HG03460 (cell line): ENCODE measurements at regions not wholly inside any gene's neighbourhood (a gene's known extent, or its start where the extent isn't known, plus 50 kb on each side); places are given as distances from the start of the nearest gene placed in this dataset.
"Not testable (repeated sequence)": the region's sequence is repeated elsewhere in the genome, so short reads cannot be mapped to it uniquely, and the experiment has no call there.

ENCODE experiments used
- ATAC-seq: cut with Tn5 transposase; IDR thresholded peaks from one replicate; pipeline ENCODE4 v1.9.1; 2021; ENCODE audit not compliant: unreplicated experiment

DNA sequence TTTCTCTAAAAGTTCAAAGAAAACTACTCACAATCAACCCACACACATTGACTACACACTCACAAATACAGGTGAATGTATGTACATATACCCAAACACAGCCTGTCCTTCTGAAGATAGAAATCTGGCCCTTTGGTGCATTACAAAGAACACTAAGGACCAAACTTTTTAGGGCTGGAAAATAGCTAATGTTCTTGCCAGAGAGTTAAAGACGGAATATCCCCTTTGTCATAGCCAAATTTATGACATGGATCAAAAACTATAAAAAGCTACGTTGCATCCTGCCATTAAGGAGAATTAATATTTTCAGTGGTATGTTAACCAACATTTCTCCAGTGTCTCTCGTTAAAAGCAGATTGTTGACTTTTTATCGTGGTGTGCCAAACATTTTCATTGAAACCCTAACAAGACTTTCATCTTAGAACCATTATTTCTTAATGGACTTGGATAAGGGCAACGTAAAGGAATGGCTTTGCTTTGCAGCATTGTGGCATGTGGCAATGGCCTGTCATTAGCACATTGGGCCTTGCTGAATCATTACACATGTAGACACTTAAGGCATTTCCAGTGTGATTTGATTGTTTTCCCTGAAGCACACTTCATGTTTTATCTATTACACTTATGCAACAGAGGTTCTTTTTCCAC lies 150.9 kb upstream of the MEOX2 start:
- ATAC-seq, result no peak

DNA sequence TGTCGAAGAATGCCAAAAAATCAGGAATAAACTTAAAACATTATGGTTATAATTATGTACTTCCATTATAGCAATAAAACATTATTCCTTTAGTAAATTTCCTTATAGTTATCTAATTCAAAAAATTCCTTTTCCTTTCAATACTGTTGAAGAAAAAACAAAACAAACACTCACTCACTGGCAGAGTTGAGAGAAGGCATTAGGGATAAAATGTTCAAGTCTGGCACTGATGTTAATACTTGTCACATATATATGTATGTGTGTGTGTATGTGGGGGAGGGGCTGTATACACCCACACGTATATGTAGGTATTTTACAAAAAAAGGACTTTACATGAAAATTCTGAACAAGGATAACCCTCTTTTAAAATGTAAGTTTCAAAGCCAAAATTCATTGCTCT lies 150.2 kb upstream of the MEOX2 start:
- no peak for ATAC-seq

DNA sequence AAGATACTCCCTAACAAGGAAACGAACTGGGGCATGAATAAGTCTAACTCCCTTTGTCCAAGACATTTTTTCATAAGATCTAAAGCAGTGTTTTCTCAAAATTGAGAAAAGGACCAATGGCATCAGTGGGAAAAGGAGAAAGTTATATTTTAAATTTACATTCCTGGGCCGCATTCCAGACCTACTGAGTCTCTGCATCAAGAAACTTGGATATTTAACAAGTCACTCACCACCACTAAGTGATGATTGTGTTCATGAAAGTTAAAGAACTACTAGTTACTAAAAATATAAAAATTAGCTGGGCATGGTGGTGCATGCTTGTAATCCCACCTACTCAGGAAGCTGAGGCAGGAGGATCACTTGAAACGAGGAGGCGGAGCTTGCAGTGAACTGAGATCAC lies 149.6 kb upstream of the MEOX2 start:
- ATAC-seq, result no peak

DNA sequence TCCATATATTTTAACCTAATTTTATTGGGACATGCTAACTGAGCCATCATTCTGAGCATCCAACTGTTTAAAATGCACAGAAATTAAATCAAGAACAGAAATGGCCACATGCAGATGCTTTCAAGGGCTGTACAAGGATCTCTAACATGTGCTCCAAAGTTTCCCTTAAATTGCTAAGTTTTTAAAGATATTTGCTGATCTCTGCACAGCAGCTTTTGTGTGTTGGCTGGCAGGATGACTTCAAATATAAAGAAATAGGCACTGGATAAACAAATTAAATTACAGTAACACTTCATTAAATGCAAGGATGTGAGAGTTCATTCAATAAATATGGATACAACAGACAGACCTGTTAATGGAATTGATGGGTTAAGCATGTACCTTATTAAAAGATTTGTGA lies 148.0 kb upstream of the MEOX2 start:
- ATAC-seq, result no peak

DNA sequence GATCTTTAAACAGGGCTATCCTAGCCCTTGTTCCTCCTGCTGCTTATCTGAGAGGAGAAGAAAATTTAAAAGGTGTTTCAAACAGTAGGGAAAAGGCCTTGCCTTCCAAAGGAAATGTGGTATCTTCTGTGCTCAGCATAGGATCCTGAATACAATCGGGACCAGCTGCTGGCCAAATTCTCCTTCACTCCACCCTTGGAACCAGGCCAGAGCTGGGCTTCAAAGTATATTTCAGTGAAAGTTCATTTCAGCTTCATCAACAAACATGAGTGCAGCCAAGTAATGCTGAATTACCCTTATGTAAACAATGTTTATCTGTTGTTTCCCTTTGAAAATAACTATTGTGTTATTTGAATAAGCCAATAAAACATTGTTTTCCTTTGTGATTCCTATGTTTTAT lies 146.5 kb upstream of the MEOX2 start:
- no peak for ATAC-seq

DNA sequence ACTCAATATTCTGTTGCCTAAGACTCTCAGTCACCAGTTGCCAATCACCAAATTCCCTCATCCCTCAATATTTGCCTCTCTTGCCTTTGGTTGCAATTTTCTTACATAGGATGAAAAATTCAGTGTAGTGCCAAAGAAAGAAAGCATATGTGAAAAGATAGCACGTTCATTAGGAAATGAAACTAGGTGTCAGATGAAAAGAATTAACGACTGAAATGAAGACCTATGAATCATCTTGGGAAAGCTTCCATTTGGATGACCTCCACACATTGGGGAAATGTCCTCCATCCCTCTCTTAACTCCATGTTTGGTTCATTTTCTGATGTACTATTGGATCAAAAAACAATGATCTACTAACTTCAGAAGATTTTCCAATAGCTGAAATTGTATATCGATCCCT lies 145.1 kb upstream of the MEOX2 start:
- no peak for ATAC-seq

DNA sequence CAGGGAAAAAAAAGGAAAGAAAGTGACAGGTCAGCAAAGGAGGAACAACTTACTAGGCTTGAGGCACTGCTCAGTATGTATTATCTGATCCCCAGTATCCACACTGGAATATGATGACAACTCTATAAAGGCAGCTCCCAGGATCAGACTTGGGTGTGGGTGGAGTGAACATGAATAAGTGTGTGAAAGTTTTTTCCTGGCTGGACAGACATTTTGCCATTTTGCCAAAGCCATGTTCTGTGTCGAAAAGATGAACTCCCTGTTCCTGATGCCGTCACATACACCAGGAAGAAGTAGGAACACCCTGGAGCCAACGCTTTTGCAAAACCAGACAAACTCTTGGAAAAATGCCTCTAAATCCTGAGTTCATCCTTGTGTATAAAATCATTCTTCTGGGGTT lies 143.2 kb upstream of the MEOX2 start:
- no peak for ATAC-seq

DNA sequence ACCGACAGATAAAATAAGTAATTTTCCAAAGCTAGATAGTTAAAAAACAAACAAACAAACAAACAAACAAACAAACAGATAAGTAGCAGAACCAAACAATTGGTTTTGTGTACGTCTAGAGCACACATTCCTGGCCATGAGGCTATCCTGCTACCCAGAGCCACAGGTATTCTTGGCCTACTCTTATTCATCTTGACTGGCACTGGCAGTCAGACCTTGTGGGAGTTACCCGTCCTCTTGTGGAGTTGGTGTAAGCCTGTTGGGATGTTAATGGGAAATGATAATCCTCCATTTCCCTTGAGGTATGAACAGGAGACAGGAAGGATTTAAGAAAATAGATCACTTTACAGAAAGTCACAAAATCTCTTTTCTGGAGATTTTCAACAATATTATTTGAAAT lies 142.4 kb upstream of the MEOX2 start:
- no peak for ATAC-seq

DNA sequence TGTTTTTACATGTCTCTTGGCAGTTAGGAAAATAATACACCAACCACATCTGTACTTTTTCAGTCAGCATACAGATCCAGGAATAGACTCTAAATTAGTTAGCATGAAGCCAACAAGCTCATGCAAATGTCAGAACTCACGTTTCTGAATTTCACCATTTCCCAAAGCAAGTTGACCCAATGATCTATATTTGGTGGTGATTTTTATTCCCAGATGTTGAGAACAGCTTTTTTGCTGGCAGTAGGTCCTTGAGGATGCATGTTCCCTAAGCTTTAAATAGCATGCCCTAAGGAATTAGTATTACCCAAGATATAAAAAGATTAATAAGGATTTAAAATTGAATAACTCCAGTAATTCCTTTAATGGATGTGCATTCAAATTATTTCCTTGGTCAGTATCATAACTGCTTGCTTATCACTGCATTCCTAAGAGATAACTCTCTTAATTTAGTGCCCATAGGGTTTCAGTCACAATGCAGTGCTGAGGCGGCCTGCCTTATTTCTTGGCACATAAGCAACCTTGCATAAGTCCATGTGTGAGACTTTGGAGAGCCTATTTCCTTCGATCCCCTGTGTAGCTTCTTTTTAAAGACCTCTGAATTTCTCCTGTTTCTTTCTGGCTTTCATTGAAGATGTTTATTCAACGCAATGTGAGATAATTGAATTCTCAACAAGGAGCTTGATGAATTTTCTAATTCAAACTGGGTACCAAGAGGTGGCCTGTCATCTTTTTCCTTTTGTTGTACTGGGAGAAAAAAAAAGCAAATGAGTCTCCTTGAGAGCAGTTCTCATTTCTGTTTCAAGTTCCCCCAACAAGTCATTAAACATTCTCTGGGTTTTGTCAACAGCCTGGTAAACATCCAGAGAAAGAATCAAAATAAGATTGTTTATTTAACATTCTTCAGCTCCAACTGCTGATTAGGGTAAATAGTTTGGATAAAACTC lies 135.3 kb upstream of the MEOX2 start:
- no peak for ATAC-seq

DNA sequence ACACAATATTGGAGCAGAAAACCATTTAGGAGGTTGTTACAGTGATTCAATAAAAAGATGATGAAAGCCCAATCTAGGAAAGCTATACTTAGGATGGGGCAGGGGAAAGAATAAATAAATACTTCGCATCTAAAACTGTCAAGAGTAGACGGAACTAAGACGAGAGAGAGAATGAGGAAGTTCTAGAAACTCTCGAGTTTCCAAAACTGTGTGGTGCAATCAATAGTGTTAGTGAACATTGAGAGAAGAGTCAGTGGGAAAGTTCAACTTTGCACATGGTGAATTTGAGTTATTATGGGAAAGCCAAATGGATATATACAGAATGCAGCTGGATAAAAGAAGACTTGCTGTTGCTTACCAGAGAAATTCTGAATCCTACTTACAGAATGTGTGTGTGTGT lies 133.8 kb upstream of the MEOX2 start:
- no peak for ATAC-seq

DNA sequence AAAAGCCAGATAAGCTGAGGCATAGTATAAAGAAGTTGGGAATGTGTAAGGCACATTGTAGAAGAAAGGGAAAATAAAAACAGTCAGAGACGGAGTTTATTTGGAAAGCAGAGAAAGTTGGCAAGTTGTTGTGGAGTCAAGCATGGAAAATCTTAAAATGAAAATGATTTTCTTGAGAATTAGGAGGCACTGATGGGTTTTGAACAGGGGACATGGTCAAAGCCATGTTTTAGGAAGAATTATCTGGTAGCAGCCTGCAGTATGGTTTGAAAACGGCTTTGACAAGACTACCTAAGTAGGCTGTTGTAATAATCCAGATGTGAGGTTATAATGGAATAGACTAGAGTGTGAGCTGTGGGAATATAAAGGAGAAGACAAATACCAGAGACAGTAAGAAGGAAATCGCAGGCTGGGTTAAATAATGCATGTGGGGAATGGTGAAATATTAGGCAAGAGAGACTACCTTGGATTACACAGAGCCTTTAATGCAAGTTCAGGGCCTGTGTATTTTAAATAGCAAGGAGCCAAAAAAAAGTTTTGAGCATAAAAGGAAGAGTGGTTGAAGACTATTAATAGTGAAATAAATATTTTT lies 130.4 kb upstream of the MEOX2 start:
- ATAC-seq, result no peak

DNA sequence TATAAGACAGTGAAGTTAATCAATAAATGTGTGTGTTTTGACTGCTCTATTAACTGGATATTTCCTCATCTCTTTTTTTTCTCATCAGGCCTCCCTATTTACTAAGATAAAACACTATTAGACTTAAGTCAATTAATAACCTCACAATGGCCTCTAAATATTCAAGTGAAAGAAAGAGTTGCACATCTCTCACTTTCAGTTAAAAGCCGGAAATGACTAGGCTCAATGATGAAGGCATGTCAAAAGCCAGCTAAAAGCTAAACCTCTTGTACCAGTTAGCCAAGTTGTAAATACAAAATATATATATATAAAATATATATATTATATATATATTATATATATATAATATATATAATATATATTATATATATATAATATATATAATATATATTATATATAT lies 127.0 kb upstream of the MEOX2 start:
- ATAC-seq, result no peak

DNA sequence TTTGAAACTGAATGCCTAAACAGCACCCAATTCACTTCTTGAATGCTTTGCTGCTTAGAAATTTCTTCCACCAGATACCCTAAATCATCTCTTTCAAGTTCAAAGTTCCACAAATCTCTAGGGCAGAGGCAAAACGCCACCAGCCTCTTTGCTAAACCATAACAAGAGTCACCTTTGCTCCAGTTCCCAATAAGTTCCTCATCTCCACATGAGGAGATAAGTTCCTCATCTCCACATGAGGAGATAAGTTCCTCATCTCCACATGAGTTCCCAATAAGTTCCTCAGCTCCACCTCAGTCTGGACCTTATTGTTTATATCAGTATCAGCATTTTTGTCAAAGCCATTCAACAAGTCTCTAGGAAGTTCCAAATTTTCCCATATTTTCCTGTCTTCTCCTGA lies 123.9 kb upstream of the MEOX2 start:
- not testable (repeated sequence) for ATAC-seq

DNA sequence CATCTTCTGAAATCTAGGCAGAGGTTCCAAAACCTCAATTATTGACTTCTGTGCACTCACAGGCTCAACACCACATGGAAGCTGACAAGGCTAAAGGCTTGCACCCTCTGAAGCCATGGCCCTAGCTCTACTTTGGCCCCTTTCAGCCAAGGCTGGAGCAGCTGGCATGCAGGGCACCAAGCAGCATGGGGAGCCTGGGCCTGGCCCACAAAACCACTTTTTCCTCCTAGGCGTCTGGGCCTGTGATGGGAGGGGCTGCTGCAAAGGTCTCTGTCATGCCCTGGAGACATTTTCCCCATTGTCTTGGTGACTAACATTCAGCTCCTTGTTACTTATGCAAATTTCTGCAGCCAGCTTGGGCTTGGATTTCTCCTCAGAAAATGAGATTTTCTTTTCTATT lies 123.5 kb upstream of the MEOX2 start:
- not testable (repeated sequence) for ATAC-seq

DNA sequence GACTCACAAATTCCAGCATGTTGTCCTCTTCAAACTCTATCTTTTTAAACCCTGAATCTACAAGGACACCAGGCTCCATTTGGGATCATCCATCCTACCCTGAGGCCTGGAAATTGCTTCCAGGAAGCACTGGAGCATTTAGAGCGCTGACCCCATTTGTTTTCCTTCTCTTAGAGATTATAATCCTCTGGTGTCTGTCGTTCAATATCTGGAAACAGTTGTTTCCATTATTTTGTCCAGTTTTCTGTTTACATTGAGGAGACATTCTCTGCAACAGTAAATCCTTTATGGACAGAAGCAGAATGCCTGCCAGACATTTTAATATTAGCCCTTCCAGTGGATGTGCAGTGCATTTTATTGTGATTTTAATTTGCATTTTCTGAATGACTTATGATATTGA lies 119.4 kb upstream of the MEOX2 start:
- no peak for ATAC-seq

DNA sequence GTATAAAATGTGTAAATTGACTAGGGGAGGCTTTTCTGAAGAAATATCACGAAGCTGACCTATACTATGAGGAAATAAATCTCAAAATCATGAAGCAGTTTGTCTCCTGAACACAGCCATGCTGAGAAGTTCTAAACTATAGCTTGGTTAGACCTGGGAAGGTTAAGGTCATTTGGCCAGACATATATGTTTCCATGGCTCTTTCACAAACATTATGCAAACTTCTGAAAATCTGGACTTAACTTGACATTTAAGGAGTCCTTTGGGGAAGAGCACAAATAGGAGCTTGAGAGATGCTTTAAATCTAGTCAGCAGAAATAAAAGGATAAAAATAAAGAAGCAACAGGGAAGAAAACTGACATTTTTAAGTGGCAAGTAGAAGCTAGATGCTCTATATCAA lies 115.9 kb upstream of the MEOX2 start:
- no peak for ATAC-seq

DNA sequence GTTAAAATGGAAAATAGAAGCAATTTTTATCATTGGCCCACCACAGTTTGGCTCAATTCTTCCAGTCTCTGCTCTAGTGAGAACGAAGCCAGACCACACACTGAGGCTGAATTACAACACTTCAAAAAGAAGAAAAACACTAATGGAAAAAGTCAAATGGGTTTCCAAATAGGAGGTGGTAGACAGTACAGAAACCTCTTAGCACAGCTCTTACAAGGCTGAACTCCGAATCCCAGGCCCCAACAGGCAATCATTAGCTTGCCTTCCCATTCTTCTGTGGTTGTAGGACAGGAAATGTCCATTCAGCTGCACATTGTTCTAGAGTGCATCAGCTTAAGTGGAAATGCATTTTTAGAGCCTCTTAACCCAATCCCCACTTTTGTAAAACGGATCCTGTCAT lies 115.1 kb upstream of the MEOX2 start:
- no peak for ATAC-seq

DNA sequence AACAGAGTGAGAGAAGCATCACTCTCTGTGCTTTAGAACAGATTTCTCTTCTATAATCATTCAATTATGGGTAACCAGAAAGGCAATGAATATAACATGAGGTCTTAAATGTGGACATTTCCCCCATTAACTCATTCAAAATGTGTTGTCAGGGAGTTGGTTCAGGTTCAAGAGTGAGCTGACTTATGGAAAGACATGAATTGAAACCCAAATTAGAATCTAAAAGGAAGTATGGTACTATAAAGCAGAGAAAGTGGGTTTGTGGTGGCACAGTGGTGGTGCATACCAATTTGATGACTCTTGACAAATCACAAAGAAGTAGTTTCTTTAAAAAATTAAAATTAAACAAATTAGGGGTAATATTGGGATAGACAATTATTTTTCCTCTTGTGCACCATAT lies 114.6 kb upstream of the MEOX2 start:
- no peak for ATAC-seq

DNA sequence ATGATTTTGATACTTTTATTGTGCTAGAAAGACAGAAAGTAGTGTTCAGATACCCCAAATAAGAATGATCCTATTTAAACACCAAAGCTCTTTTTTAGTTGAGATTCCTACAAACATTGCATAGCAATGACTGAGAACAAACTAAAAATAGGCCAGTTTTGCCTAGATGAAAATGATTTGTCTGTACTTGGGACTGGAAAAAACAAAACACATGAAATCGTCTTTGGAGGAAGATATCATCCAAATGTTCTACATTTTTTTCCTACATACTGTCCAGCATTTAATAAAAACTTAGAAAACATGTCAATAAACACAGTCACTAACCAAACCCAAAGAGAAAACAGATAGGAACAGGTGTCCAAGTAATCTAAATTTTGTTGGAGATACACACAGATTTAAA lies 111.6 kb upstream of the MEOX2 start:
- ATAC-seq, result no peak

DNA sequence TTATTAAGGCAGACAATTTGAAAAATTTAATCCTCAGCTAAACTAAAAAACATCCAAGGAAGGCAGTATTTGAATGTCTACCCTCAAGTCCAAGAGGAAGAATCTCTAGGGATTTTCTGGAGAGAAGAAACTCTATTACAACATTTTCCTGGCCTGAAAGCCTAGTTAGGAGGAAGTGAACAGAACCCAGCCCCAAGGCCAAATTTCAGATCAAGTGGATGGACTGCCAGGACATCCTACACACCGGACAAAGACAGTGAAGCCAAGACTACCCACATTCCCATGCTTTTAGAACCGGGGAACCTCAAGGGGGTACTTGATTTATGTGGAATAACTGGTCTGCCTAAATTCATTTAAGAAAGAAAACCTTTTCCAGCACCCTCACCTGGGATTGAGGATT lies 108.9 kb upstream of the MEOX2 start:
- no peak for ATAC-seq

DNA sequence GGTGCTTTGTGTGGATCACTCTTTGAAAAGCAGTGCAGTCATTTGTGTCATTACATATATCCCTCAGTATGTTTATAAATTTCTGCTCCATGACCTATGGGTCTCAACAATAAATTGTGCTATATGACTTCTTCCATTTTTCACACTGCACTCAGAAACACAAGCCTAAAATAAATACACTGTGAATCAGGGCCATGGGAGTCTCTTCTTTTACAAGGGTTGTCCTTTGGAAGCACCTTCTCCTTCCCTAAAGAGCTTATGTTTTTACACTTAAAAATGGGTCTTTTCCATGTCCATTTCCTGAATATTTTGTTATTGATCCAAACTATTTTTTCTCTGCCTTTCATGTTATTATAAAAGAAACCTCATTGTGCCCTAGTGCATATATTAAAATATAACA lies 108.3 kb upstream of the MEOX2 start:
- no peak for ATAC-seq

DNA sequence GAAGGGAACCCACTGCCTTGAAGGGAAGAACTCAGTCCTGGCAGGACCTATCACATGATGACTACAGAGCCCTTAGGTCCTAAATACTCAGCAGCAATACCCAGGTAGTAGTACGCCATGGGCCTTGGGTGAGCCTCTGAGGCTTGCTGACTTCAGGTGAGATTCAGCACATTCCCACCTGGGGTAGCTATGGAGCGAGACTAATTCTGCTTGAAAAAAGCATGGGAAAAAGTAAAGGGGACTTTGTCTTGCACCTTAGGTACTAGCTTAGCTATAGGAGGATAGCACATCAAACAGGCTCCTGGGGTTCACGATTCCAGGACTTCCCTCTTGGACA lies 98.2 kb upstream of the MEOX2 start:
- no peak for ATAC-seq
